ENCODE measurements at regions not wholly inside any gene's neighbourhood (a gene's known extent, or its start where the extent isn't known, plus 50 kb on each side); places are given as distances from the start of the nearest gene placed in this dataset.
"Not testable (repeated sequence)": the region's sequence is repeated elsewhere in the genome, so short reads cannot be mapped to it uniquely, and the experiment has no call there.

DNA sequence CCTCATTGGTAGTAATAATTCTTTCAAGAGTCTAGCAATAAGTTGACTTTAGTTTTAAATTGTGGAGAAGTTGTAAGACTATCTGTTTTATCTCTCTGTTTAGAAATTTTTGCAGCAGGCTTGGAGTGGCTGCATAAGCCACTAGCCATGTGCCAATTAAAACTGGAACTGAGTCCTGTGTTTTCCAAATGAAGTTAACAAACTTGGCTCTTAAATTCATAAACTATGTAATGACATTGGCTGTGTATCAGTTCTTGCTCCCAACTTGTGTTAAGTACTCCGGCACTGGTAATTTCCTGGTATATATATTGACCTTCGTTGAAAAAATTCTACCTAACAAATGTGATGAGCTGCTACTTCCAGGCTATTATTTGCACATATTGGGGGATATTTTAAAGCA, 420.4 kb downstream of the GBA3 start:
- CTCF ChIA-PET, result no interaction called here

GRCh38 chr4:23106516-23106915, 413.8 kb downstream of the GBA3 start:
- CTCF ChIA-PET, result no interaction called here
- Mint-ChIP-seq H3K27ac (no peak overlapping the region), H3K4me3 (no peak overlapping the region), H3K4me1 (ENCODE audit: low read depth) (no peaks in the 10 kb centered on the region), H3K9me3 (no peaks in the 10 kb centered on the region), H3K36me3 (ENCODE audit: low read depth) (no peaks in the 10 kb centered on the region), H3K27me3 (ENCODE audit: low read depth) (no peaks in the 10 kb centered on the region)
- intact Hi-C loops (cut with micrococcal nuclease), result no loop called here
- DNase-seq, result no peak

More for the DNA sequence above, 420.4 kb downstream of the GBA3 start:
- H3K4me1 Mint-ChIP-seq (ENCODE audit: low read depth), result no peaks in the 10 kb centered on the region
- no peak for DNase-seq
- no peak overlapping the region for H3K27ac Mint-ChIP-seq
- no peaks in the 10 kb centered on the region for H3K36me3 Mint-ChIP-seq (ENCODE audit: low read depth)
- H3K9me3 Mint-ChIP-seq, result no peaks in the 10 kb centered on the region
- intact Hi-C loops (cut with micrococcal nuclease), result no loop called here
- H3K27me3 Mint-ChIP-seq (ENCODE audit: low read depth), result peaks cover 3% of the 10 kb centered on the region
- H3K4me3 Mint-ChIP-seq, result no peak overlapping the region

GRCh38 chr4:23105759-23106370, 413.1 kb downstream of the GBA3 start:
- no peaks in the 10 kb centered on the region for H3K4me1 Mint-ChIP-seq (ENCODE audit: low read depth)
- no peak overlapping the region for H3K4me3 Mint-ChIP-seq
- CTCF ChIA-PET, result no interaction called here

GRCh38 chr4:23097251-23097650, 404.5 kb downstream of the GBA3 start:
- no peak overlapping the region for H3K27ac Mint-ChIP-seq

More at GRCh38 chr4:23105759-23106370, 413.1 kb downstream of the GBA3 start:
- Mint-ChIP-seq H3K27ac (no peak overlapping the region), H3K9me3 (no peaks in the 10 kb centered on the region), H3K27me3 (ENCODE audit: low read depth) (no peaks in the 10 kb centered on the region), H3K36me3 (ENCODE audit: low read depth) (no peaks in the 10 kb centered on the region)
- intact Hi-C loops (cut with micrococcal nuclease), result no loop called here
- no peak for DNase-seq

DNA sequence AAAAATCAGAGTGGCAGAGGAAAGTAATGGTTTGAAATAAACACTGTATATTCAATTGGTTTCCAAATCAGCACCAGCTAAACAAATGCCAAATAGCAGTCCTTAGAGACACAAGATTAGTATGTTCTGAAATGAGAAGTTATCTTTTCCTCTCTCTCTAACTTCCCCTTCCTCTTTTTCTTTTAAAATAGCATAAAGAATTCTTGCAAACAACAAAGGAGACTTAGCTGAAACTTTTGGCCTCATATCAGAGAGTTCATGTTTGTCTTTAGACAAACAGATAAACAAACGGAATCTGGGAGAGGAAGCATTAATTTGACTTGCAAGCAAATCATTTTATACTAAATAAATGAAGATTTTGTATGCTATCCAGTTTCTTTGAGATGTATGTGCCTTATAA, 399.0 kb downstream of the GBA3 start:
- Mint-ChIP-seq H3K36me3 (ENCODE audit: low read depth) (no peaks in the 10 kb centered on the region), H3K9me3 (peaks cover 8% of the 10 kb centered on the region), H3K4me1 (ENCODE audit: low read depth) (no peaks in the 10 kb centered on the region), H3K4me3 (no peak overlapping the region), H3K27ac (no peak overlapping the region), H3K27me3 (ENCODE audit: low read depth) (no peaks in the 10 kb centered on the region)
- CTCF ChIA-PET, result no interaction called here
- no peak for DNase-seq
- intact Hi-C loops (cut with micrococcal nuclease), result no loop called here

More at GRCh38 chr4:23097251-23097650, 404.5 kb downstream of the GBA3 start:
- no peak overlapping the region for H3K4me3 Mint-ChIP-seq
- H3K9me3 Mint-ChIP-seq, result peaks cover 10% of the 10 kb centered on the region
- intact Hi-C loops (cut with micrococcal nuclease), result no loop called here
- no peaks in the 10 kb centered on the region for H3K4me1 Mint-ChIP-seq (ENCODE audit: low read depth)
- H3K27me3 Mint-ChIP-seq (ENCODE audit: low read depth), result no peaks in the 10 kb centered on the region
- CTCF ChIA-PET, result no interaction called here
- H3K36me3 Mint-ChIP-seq (ENCODE audit: low read depth), result no peaks in the 10 kb centered on the region
- no peak for DNase-seq

DNA sequence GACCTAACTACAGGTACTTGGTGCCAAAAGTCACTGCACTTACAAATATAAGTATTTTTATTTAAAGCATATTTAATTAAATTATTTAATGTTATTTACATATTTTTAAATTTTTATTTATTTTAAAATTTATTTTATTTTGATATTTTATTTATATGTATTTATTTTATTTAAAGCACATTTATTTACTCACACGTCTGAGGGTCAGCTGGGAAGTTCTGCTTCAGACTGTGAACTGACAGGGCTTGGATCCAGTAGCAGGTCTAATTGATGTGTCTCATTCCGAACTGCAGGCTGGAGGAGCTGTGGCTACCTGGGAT, 392.5 kb downstream of the GBA3 start:
- Mint-ChIP-seq H3K36me3 (ENCODE audit: low read depth) (no peaks in the 10 kb centered on the region), H3K4me1 (ENCODE audit: low read depth) (no peaks in the 10 kb centered on the region), H3K9me3 (peaks cover 9% of the 10 kb centered on the region), H3K27me3 (ENCODE audit: low read depth) (peaks cover 4% of the 10 kb centered on the region), H3K4me3 (no peak overlapping the region), H3K27ac (no peak overlapping the region)
- CTCF ChIA-PET, result no interaction called here
- intact Hi-C loops (cut with micrococcal nuclease), result no loop called here
- no peak for DNase-seq

GRCh38 chr4:23084559-23085248, 392.0 kb downstream of the GBA3 start:
- H3K27me3 Mint-ChIP-seq (ENCODE audit: low read depth), result peaks cover 4% of the 10 kb centered on the region
- no peak overlapping the region for H3K4me3 Mint-ChIP-seq
- intact Hi-C loops (cut with micrococcal nuclease), result no loop called here
- H3K27ac Mint-ChIP-seq, result no peak overlapping the region
- H3K36me3 Mint-ChIP-seq (ENCODE audit: low read depth), result no peaks in the 10 kb centered on the region
- peaks cover 14% of the 10 kb centered on the region for H3K9me3 Mint-ChIP-seq
- H3K4me1 Mint-ChIP-seq (ENCODE audit: low read depth), result no peaks in the 10 kb centered on the region
- DNase-seq, result no peak
- CTCF ChIA-PET, result no interaction called here

- Mint-ChIP-seq H3K27me3 (ENCODE audit: low read depth) (peaks cover 4% of the 10 kb centered on the region), H3K9me3 (peaks cover 25% of the 10 kb centered on the region), H3K4me3 (no peak overlapping the region), H3K4me1 (ENCODE audit: low read depth) (no peaks in the 10 kb centered on the region), H3K36me3 (ENCODE audit: low read depth) (no peaks in the 10 kb centered on the region), H3K27ac (no peak overlapping the region)
- no peak for DNase-seq
- intact Hi-C loops (cut with micrococcal nuclease), result no loop called here
- CTCF ChIA-PET, result interaction anchor here (0.6 to 0.7 kb wide), 2 partner anchors 227 to 244 kb away, joined by 5 read pairs; no protein-coding TSS in a partner anchor
Measured at GRCh38 chr4:23083391-23083790, 390.7 kb downstream of the GBA3 start.

GRCh38 chr4:23080171-23080570, 387.4 kb downstream of the GBA3 start:
- H3K27me3 Mint-ChIP-seq (ENCODE audit: low read depth); H3K36me3 Mint-ChIP-seq (ENCODE audit: low read depth); H3K4me3 Mint-ChIP-seq; intact Hi-C loops (cut with micrococcal nuclease); CTCF ChIA-PET; H3K27ac Mint-ChIP-seq; H3K4me1 Mint-ChIP-seq (ENCODE audit: low read depth); DNase-seq: not testable (repeated sequence)
- peaks cover 27% of the 10 kb centered on the region for H3K9me3 Mint-ChIP-seq

GRCh38 chr4:23070848-23071570, 378.3 kb downstream of the GBA3 start:
- Mint-ChIP-seq H3K36me3 (ENCODE audit: low read depth) (no peaks in the 10 kb centered on the region), H3K27me3 (ENCODE audit: low read depth) (peaks cover 3% of the 10 kb centered on the region), H3K9me3 (no peaks in the 10 kb centered on the region), H3K4me3 (no peak overlapping the region), H3K27ac (no peak overlapping the region), H3K4me1 (ENCODE audit: low read depth) (no peaks in the 10 kb centered on the region)
- intact Hi-C loops (cut with micrococcal nuclease), result no loop called here
- no peak for DNase-seq
- CTCF ChIA-PET, result no interaction called here

- no peak overlapping the region for H3K4me3 Mint-ChIP-seq
- DNase-seq, result no peak
- intact Hi-C loops (cut with micrococcal nuclease), result no loop called here
- CTCF ChIA-PET, result no interaction called here
- no peak overlapping the region for H3K27ac Mint-ChIP-seq
- H3K36me3 Mint-ChIP-seq (ENCODE audit: low read depth), result no peaks in the 10 kb centered on the region
- no peaks in the 10 kb centered on the region for H3K9me3 Mint-ChIP-seq
- peaks cover 3% of the 10 kb centered on the region for H3K27me3 Mint-ChIP-seq (ENCODE audit: low read depth)
- H3K4me1 Mint-ChIP-seq (ENCODE audit: low read depth), result no peaks in the 10 kb centered on the region
Measured at GRCh38 chr4:23068756-23069155, 376.0 kb downstream of the GBA3 start.

- Mint-ChIP-seq H3K27me3 (ENCODE audit: low read depth) (peaks cover 3% of the 10 kb centered on the region), H3K36me3 (ENCODE audit: low read depth) (no peaks in the 10 kb centered on the region), H3K4me3 (no peak overlapping the region), H3K9me3 (no peaks in the 10 kb centered on the region), H3K4me1 (ENCODE audit: low read depth) (no peaks in the 10 kb centered on the region), H3K27ac (no peak overlapping the region)
- no peak for DNase-seq
- intact Hi-C loops (cut with micrococcal nuclease), result no loop called here
- CTCF ChIA-PET, result no interaction called here
Measured at GRCh38 chr4:23068287-23068686, 375.6 kb downstream of the GBA3 start.

DNA sequence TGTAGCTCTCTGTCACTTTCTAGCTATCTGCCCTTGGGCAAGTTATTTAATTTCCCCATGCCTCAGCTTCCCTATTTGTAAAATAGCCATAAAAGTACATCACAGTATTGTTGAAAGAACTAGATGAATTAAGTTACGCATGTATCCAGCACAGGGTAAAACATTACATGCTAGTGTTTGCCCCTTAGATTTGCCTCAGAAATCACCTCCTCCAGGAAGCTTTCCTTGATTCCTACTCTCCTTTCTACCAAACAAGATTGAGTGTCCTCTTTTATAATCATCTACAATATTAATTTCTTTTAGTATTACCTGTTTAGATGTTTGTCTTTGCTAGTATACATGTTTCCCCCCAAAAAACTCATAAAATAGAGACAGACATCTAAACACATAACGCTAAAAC, 369.5 kb downstream of the GBA3 start:
- H3K27me3 Mint-ChIP-seq (ENCODE audit: low read depth), result no peaks in the 10 kb centered on the region
- intact Hi-C loops (cut with micrococcal nuclease), result no loop called here
- H3K4me1 Mint-ChIP-seq (ENCODE audit: low read depth), result no peaks in the 10 kb centered on the region
- H3K27ac Mint-ChIP-seq, result no peak overlapping the region
- CTCF ChIA-PET, result no interaction called here
- no peaks in the 10 kb centered on the region for H3K9me3 Mint-ChIP-seq
- DNase-seq, result no peak
- no peaks in the 10 kb centered on the region for H3K36me3 Mint-ChIP-seq (ENCODE audit: low read depth)
- no peak overlapping the region for H3K4me3 Mint-ChIP-seq
